Cardiac septum (tissue), 1 donor: ENCODE measurements at regions not wholly inside any gene's neighbourhood (a gene's known extent, or its start where the extent isn't known, plus 50 kb on each side); places are given as distances from the start of the nearest gene placed in this dataset.
"Not testable (repeated sequence)": the region's sequence is repeated elsewhere in the genome, so short reads cannot be mapped to it uniquely, and the experiment has no call there.

Experiments used
- DNase-seq: peaks from one replicate; pipeline ENCODE4 v3.0.0-alpha.2; 2020; ENCODE audit warnings: low spot score
- intact Hi-C: fragments of 100-400 bp; cut with DNase I; formaldehyde crosslinking; loops from one replicate; pipeline ENCODE4 v1.14.0; 2022
- donor health status: DM: no; HTN: no; CAD: no.

- intact Hi-C loops, result no loop called here
- no peak for DNase-seq
Measured at GRCh38 chr12:42910656-42911055, 321.1 kb upstream of the PRICKLE1 start.

GRCh38 chr12:42908712-42909111 is 319.2 kb upstream of the PRICKLE1 start:
- no peak for DNase-seq
- intact Hi-C loops, result no loop called here

GRCh38 chr12:42906801-42907200 is 317.3 kb upstream of the PRICKLE1 start:
- DNase-seq, intact Hi-C loops: not testable (repeated sequence)

GRCh38 chr12:42905419-42905705 is 315.8 kb upstream of the PRICKLE1 start:
- intact Hi-C loops, result no loop called here
- no peak for DNase-seq

- DNase-seq, result no peak
- intact Hi-C loops, result no loop called here
Measured at GRCh38 chr12:42904683-42905418, 315.3 kb upstream of the PRICKLE1 start.

GRCh38 chr12:42903736-42904135 is 314.2 kb upstream of the PRICKLE1 start:
- DNase-seq, result no peak
- intact Hi-C loops, result no loop called here

- intact Hi-C loops, result no loop called here
- no peak for DNase-seq
Measured at GRCh38 chr12:42902001-42902400, 312.5 kb upstream of the PRICKLE1 start.

GRCh38 chr12:42893803-42894202 is 304.3 kb upstream of the PRICKLE1 start:
- intact Hi-C loops, result no loop called here
- DNase-seq, result no peak

- no peak for DNase-seq
- intact Hi-C loops, result no loop called here
Measured at GRCh38 chr12:42892702-42893551, 303.4 kb upstream of the PRICKLE1 start.

- no peak for DNase-seq
- intact Hi-C loops, result no loop called here
Measured at GRCh38 chr12:42887657-42888056, 298.1 kb upstream of the PRICKLE1 start.

- DNase-seq, result no peak
- intact Hi-C loops, result no loop called here
Measured at GRCh38 chr12:42886160-42886559, 296.6 kb upstream of the PRICKLE1 start.

GRCh38 chr12:42885677-42886076 is 296.1 kb upstream of the PRICKLE1 start:
- intact Hi-C loops, result no loop called here
- DNase-seq, result no peak

- DNase-seq, result no peak
- intact Hi-C loops, result no loop called here
Measured at GRCh38 chr12:42884116-42884515, 294.6 kb upstream of the PRICKLE1 start.

- DNase-seq, result no peak
- intact Hi-C loops, result no loop called here
Measured at GRCh38 chr12:42873401-42873800, 283.9 kb upstream of the PRICKLE1 start.

GRCh38 chr12:42871816-42872215 is 282.3 kb upstream of the PRICKLE1 start:
- DNase-seq, result no peak
- intact Hi-C loops, result no loop called here

GRCh38 chr12:42868291-42868690 is 278.7 kb upstream of the PRICKLE1 start:
- intact Hi-C loops, result no loop called here
- no peak for DNase-seq

- intact Hi-C loops, result no loop called here
- no peak for DNase-seq
Measured at GRCh38 chr12:42865282-42865681, 275.7 kb upstream of the PRICKLE1 start.

- intact Hi-C loops, result no loop called here
- no peak for DNase-seq
Measured at GRCh38 chr12:42862055-42862454, 272.5 kb upstream of the PRICKLE1 start.

GRCh38 chr12:42860331-42860730 is 270.8 kb upstream of the PRICKLE1 start:
- DNase-seq, intact Hi-C loops: not testable (repeated sequence)

GRCh38 chr12:42859612-42860011 is 270.1 kb upstream of the PRICKLE1 start:
- intact Hi-C loops, result no loop called here

GRCh38 chr12:42857106-42857505 is 267.6 kb upstream of the PRICKLE1 start:
- DNase-seq, result no peak

More at GRCh38 chr12:42859612-42860011, 270.1 kb upstream of the PRICKLE1 start:
- DNase-seq, result no peak

More at GRCh38 chr12:42857106-42857505, 267.6 kb upstream of the PRICKLE1 start:
- intact Hi-C loops, result no loop called here
